Right lobe of liver (tissue), 6 donors: ENCODE measurements at regions not wholly inside any gene's neighbourhood (a gene's known extent, or its start where the extent isn't known, plus 50 kb on each side); places are given as distances from the start of the nearest gene placed in this dataset.

Experiments
- ATAC-seq, 4 donors: fragments of 200-7000 bp; cut with Tn5 transposase; one replicate each; pipeline ENCODE4 v1.9.1; 2020; ENCODE audit warnings: mild to moderate bottlenecking in 4 of 4, moderate library complexity in 4 of 4
- DNase-seq, 3 donors: peaks; one replicate each; pipeline ENCODE4 v3.0.0-alpha.2; 2020
- H3K27ac ChIP-seq, 3 donors: fragments of 200-600 bp; one replicate each; pipeline ENCODE4 v1.8.0; 2022
- H3K27me3 ChIP-seq, 2 donors: fragments of 200-600 bp; one replicate each; pipeline ENCODE4 v1.8.0; 2022
- H3K36me3 ChIP-seq, 4 donors: fragments of 200-600 bp; sonication (generic) in 1 of 4; one replicate each; pipeline versions ENCODE4 v1.5.1 to v1.8.0; 2017 to 2022; ENCODE audit warnings: control low read depth in 1 of 4
- H3K4me1 ChIP-seq, 4 donors: fragments of 200-600 bp; sonication (generic) in 1 of 4; one replicate each; pipeline versions ENCODE4 v1.5.1 to v1.8.0; 2017 to 2022; ENCODE audit warnings: control low read depth in 1 of 4
- H3K4me3 ChIP-seq, 3 donors: fragments of 200-600 bp; one replicate each; pipeline ENCODE4 v1.8.0; 2022
- H3K9me3 ChIP-seq, 4 donors: fragments of 200-600 bp; sonication (generic) in 1 of 4; one replicate each; pipeline versions ENCODE4 v1.5.1 to v1.8.0; 2017 to 2022; ENCODE audit warnings: control low read depth in 1 of 4
- POLR2A ChIP-seq: fragments of 450-650 bp; IDR thresholded peaks from one replicate; pipeline ENCODE4 v1.6.1; 2017; ENCODE audit warnings: antibody characterized with exemption, mild to moderate bottlenecking
- WGBS: methylation state at CpG from one replicate; pipeline ENCODE4 v1.1.6; 2018; ENCODE audit warnings: low coverage, low lambda C conversion rate; ENCODE audit not compliant: insufficient coverage; ENCODE audit errors: missing lambda C conversion rate; 5-methylcytosine and 5-hydroxymethylcytosine counted together
- intact Hi-C, 2 donors: fragments of 100-400 bp; cut with DNase I; formaldehyde crosslinking; loops; one replicate each; pipeline versions ENCODE4 v1.11.2 to v1.14.1; 2022
- TF ChIP-seq, protein P1 (sequence below), 4 donors: fragments of 200-600 bp in 3 of 4; fragments of 450-650 bp in 1 of 4; IDR thresholded peaks; one replicate each; pipeline versions ENCODE4 v1.5.1 to v1.8.0; 2016 to 2022; ENCODE audit warnings: antibody characterized with exemption in 4 of 4, mild to moderate bottlenecking in 2 of 4
- donor health status: DM: no; HTN: yes; CAD: no.
- donor health status: DM: no; HTN: no; CAD: no.
- donor health status: DM: no; HTN: no; CAD: no.
- donor health status: DM: no; HTN: yes; CAD: no.
- donor health status: DM: no; HTN: yes; CAD: no.

DNA sequence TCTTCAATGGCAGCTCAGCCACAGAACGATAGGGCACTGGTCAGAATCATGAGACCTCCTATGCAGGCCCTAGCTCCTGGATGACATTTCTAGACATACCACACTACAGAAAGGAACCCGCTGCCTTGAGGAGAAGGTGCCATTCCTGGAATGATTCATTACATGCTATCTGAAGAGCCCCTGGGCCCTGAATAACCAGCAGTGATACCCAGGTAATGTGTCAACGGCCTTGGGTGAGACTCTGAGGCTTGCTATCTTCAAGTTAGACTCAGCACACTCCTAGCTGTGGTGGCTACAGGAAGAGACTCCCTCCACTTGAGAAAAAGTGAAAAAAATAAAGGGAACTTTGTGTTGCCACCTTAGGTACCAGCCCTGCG, 161.2 kb upstream of the GRIA4 start:
- Histone ChIP-seq H3K4me3 (no peak overlapping the region), H3K4me1 (no peaks in the 10 kb centered on the region), H3K36me3 (no peaks in the 10 kb centered on the region), H3K27ac (no peak overlapping the region), H3K27me3 (no peaks in the 10 kb centered on the region), H3K9me3 (no peaks in the 10 kb centered on the region)
- intact Hi-C loops = no loop called here
- DNase-seq (no peak), ATAC-seq (no peak)
- 62% methylated on average over 4 of the region's 4 CpGs for WGBS
- TF ChIP-seq POLR2A = no peak
- TF ChIP-seq, protein P1, sequence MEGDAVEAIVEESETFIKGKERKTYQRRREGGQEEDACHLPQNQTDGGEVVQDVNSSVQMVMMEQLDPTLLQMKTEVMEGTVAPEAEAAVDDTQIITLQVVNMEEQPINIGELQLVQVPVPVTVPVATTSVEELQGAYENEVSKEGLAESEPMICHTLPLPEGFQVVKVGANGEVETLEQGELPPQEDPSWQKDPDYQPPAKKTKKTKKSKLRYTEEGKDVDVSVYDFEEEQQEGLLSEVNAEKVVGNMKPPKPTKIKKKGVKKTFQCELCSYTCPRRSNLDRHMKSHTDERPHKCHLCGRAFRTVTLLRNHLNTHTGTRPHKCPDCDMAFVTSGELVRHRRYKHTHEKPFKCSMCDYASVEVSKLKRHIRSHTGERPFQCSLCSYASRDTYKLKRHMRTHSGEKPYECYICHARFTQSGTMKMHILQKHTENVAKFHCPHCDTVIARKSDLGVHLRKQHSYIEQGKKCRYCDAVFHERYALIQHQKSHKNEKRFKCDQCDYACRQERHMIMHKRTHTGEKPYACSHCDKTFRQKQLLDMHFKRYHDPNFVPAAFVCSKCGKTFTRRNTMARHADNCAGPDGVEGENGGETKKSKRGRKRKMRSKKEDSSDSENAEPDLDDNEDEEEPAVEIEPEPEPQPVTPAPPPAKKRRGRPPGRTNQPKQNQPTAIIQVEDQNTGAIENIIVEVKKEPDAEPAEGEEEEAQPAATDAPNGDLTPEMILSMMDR (IDR thresholded peaks at IDR 0.05) = no peak

DNA sequence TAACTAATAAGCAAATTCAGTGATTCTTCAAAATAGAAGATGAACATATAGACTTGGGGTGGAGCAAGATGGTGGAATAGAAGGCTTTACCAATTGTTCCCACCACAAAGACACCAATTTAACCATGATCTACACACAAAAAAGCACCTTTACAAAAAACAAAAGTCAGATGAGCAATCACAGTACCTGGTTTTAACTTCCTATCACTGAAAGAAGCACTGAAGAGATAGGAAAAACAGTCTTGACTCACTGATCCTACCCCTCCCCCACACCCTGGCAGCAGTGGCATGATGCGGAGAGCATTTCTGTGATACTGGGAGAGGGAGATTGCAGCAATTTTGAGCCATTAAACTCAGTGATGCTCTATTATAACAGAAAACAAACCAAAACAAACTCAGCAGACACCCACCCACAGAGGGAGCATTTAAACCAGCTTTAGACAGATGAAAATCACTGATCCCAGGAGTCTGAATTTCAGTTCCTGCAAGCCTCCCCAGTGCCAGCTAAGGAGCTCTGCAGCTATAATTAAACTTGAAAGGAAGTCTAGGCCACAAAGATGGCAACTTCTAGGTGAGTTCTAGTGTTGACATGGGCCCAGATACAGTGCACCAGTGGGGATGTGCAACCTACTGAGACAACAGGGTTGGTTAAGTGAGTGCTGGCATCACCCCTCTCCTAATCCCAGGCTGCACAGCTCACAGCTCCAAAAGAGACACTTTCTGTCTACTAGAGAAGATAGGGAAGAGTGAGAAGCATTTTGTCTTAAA, 161.8 kb upstream of the GRIA4 start:
- no peak for ATAC-seq
- H3K4me1 ChIP-seq = no peaks in the 10 kb centered on the region
- H3K4me3 ChIP-seq = no peak overlapping the region
- no peaks in the 10 kb centered on the region for H3K9me3 ChIP-seq
- WGBS = no CpG with 5 or more reads among the region's 1 CpG
- no peak for DNase-seq
- TF ChIP-seq POLR2A = no peak
- TF ChIP-seq, protein P1 (IDR thresholded peaks at IDR 0.05) = no peak
- H3K36me3 ChIP-seq = no peaks in the 10 kb centered on the region
- no peak overlapping the region for H3K27ac ChIP-seq
- intact Hi-C loops = no loop called here
- no peaks in the 10 kb centered on the region for H3K27me3 ChIP-seq

DNA sequence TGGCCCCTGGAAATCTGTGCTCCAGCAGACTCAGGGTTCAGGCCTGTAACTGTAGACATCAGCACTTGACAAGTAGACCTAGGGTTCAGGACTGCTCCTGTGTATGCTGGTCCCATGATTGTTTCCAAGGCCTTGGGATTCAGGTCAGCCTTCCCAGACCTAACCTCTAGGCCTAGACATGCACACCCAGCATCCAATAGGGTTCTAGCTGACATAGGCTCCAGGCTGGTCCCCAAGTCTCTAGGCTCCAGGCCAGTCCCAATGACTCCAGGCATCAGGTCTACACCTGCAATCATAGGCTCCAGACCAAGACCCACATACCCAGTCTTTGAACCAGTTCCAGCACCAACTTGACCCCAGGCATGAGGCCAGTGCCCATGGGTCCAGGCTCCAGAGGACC, 166.2 kb upstream of the GRIA4 start:
- DNase-seq (no peak), ATAC-seq (no peak)
- Histone ChIP-seq H3K9me3 (no peaks in the 10 kb centered on the region), H3K27ac (no peak overlapping the region), H3K27me3 (no peaks in the 10 kb centered on the region), H3K4me3 (no peak overlapping the region), H3K36me3 (no peaks in the 10 kb centered on the region), H3K4me1 (no peaks in the 10 kb centered on the region)
- intact Hi-C loops = no loop called here
- TF ChIP-seq POLR2A = no peak
- TF ChIP-seq, protein P1 (IDR thresholded peaks at IDR 0.05) = no peak

DNA sequence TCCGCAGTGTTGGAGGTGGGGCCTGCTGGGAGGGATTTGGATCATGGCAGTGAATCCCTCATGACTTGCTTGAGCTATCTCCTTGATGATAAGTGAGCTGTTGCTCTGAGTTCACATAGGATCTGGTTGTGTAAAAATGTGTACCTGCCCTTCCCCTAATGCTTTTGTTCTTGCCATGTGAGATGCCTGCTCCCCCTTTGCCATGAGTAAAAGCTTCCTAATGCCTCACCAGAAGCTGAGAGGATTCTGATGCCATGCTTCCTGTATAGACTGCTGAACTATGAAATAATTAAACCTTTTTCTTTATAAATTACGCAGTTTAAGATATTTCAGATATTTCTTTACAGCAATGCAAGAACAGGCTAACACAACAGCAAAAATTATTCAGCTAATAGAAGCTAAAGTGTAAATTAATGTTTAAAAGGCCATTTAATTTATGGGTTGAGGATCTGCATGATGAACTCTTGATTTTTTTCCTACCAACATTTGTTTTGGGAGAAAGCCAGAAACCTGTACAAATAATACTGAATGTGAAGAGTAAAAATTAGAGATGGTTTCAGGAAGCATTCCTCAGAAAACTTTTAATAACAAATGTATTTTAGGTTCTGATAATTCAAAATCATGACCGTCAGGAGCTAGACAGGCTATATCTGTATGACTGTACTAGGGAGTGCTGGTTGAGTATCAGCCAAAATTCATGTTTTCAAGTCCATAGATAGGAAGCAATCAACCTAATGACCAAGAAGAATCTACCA, 177.5 kb upstream of the GRIA4 start:
- Histone ChIP-seq H3K36me3 (no peaks in the 10 kb centered on the region), H3K27ac (no peak overlapping the region), H3K9me3 (no peaks in the 10 kb centered on the region), H3K4me1 (no peaks in the 10 kb centered on the region), H3K4me3 (no peak overlapping the region), H3K27me3 (no peaks in the 10 kb centered on the region)
- ATAC-seq = no peak
- no peak for TF ChIP-seq POLR2A
- TF ChIP-seq, protein P1 (IDR thresholded peaks at IDR 0.05) = no peak
- no peak for DNase-seq
- 64% methylated on average over 3 of the region's 3 CpGs for WGBS
- intact Hi-C loops = no loop called here
